ENCODE measurements at regions not wholly inside any gene's neighbourhood (a gene's known extent, or its start where the extent isn't known, plus 50 kb on each side); places are given as distances from the start of the nearest gene placed in this dataset.
"Not testable (repeated sequence)": the region's sequence is repeated elsewhere in the genome, so short reads cannot be mapped to it uniquely, and the experiment has no call there.

GRCh38 chr5:68048516-68048915 is 167.0 kb upstream of the PIK3R1 start:
- H3K27me3 Mint-ChIP-seq, result peaks cover 24 to 44% of the 10 kb centered on the region in 2 donors
- H3K4me1 Mint-ChIP-seq (ENCODE audit: low read depth in 2 of 2), result no peaks in the 10 kb centered on the region
- ATAC-seq (replicated peaks), result no peak
- no peak for DNase-seq
- H3K36me3 Mint-ChIP-seq (ENCODE audit: insufficient read depth), result no peaks in the 10 kb centered on the region
- no peak overlapping the region for H3K4me3 Mint-ChIP-seq
- H3K27ac Mint-ChIP-seq, result no peak overlapping the region
- no peaks in the 10 kb centered on the region for H3K9me3 Mint-ChIP-seq

- not testable (repeated sequence) for H3K9me3 Mint-ChIP-seq; H3K27ac Mint-ChIP-seq; H3K4me1 Mint-ChIP-seq (ENCODE audit: low read depth in 2 of 2); DNase-seq; ATAC-seq (replicated peaks); H3K36me3 Mint-ChIP-seq (ENCODE audit: insufficient read depth); H3K4me3 Mint-ChIP-seq
- H3K27me3 Mint-ChIP-seq, result peaks cover 24 to 44% of the 10 kb centered on the region in 2 donors
Observed at GRCh38 chr5:68048054-68048453, 167.5 kb upstream of the PIK3R1 start.

GRCh38 chr5:68047035-68047434 is 168.5 kb upstream of the PIK3R1 start:
- H3K4me3 Mint-ChIP-seq, result no peak overlapping the region
- DNase-seq, result no peak
- H3K27ac Mint-ChIP-seq, result no peak overlapping the region

GRCh38 chr5:68046445-68046844 is 169.1 kb upstream of the PIK3R1 start:
- H3K9me3 Mint-ChIP-seq, result no peaks in the 10 kb centered on the region
- ATAC-seq (replicated peaks) (no peak), DNase-seq (no peak)
- H3K4me1 Mint-ChIP-seq (ENCODE audit: low read depth in 2 of 2), result no peaks in the 10 kb centered on the region
- H3K27ac Mint-ChIP-seq, result no peak overlapping the region
- H3K27me3 Mint-ChIP-seq, result peaks cover 14 to 34% of the 10 kb centered on the region in 2 donors
- H3K36me3 Mint-ChIP-seq (ENCODE audit: insufficient read depth), result no peaks in the 10 kb centered on the region
- H3K4me3 Mint-ChIP-seq, result no peak overlapping the region

More at GRCh38 chr5:68047035-68047434, 168.5 kb upstream of the PIK3R1 start:
- ATAC-seq (replicated peaks), result no peak
- Mint-ChIP-seq H3K27me3 (peaks cover 20 to 40% of the 10 kb centered on the region in 2 donors), H3K4me1 (ENCODE audit: low read depth in 2 of 2) (no peaks in the 10 kb centered on the region), H3K9me3 (no peaks in the 10 kb centered on the region), H3K36me3 (ENCODE audit: insufficient read depth) (no peaks in the 10 kb centered on the region)

- no peak overlapping the region for H3K27ac Mint-ChIP-seq
- H3K27me3 Mint-ChIP-seq, result peaks cover 0 to 9% of the 10 kb centered on the region in 2 donors
- no peak for ATAC-seq (replicated peaks)
- H3K36me3 Mint-ChIP-seq (ENCODE audit: insufficient read depth), result no peaks in the 10 kb centered on the region
- H3K9me3 Mint-ChIP-seq, result no peaks in the 10 kb centered on the region
- peaks cover 2 to 5% of the 10 kb centered on the region in 2 donors for H3K4me1 Mint-ChIP-seq (ENCODE audit: low read depth in 2 of 2)
- no peak for DNase-seq
- H3K4me3 Mint-ChIP-seq, result no peak overlapping the region
Observed at GRCh38 chr5:68041293-68041692, 174.3 kb upstream of the PIK3R1 start.

- H3K27me3 Mint-ChIP-seq, result peaks cover 0 to 7% of the 10 kb centered on the region in 2 donors
- peaks cover 2 to 5% of the 10 kb centered on the region in 2 donors for H3K4me1 Mint-ChIP-seq (ENCODE audit: low read depth in 2 of 2)
- ATAC-seq (replicated peaks), result no peak
Observed at GRCh38 chr5:68037546-68037945, 178.0 kb upstream of the PIK3R1 start.

GRCh38 chr5:68033961-68034571 is 181.5 kb upstream of the PIK3R1 start:
- H3K27me3 Mint-ChIP-seq, result peaks cover 0 to 7% of the 10 kb centered on the region in 2 donors
- DNase-seq, result no peak
- no peak overlapping the region for H3K27ac Mint-ChIP-seq
- H3K4me3 Mint-ChIP-seq, result no peak overlapping the region
- H3K4me1 Mint-ChIP-seq (ENCODE audit: low read depth in 2 of 2), result peaks cover 2 to 5% of the 10 kb centered on the region in 2 donors
- H3K36me3 Mint-ChIP-seq (ENCODE audit: insufficient read depth), result no peaks in the 10 kb centered on the region
- no peaks in the 10 kb centered on the region for H3K9me3 Mint-ChIP-seq
- no peak for ATAC-seq (replicated peaks)

More at GRCh38 chr5:68037546-68037945, 178.0 kb upstream of the PIK3R1 start:
- no peaks in the 10 kb centered on the region for H3K36me3 Mint-ChIP-seq (ENCODE audit: insufficient read depth)
- H3K9me3 Mint-ChIP-seq, result no peaks in the 10 kb centered on the region
- H3K27ac Mint-ChIP-seq, result no peak overlapping the region
- no peak for DNase-seq
- H3K4me3 Mint-ChIP-seq, result peak overlapping the region in 1 of 2 donors; percentile 8

GRCh38 chr5:68033029-68033428 is 182.5 kb upstream of the PIK3R1 start:
- Mint-ChIP-seq H3K27me3 (peaks cover 0 to 7% of the 10 kb centered on the region in 2 donors), H3K9me3 (no peaks in the 10 kb centered on the region), H3K4me3 (no peak overlapping the region), H3K27ac (no peak overlapping the region), H3K36me3 (ENCODE audit: insufficient read depth) (no peaks in the 10 kb centered on the region), H3K4me1 (ENCODE audit: low read depth in 2 of 2) (peaks cover 2 to 5% of the 10 kb centered on the region in 2 donors)
- ATAC-seq (replicated peaks) (no peak), DNase-seq (no peak)

GRCh38 chr5:68032216-68032762 is 183.3 kb upstream of the PIK3R1 start:
- DNase-seq, result no peak
- H3K36me3 Mint-ChIP-seq (ENCODE audit: insufficient read depth), result no peaks in the 10 kb centered on the region
- H3K4me1 Mint-ChIP-seq (ENCODE audit: low read depth in 2 of 2), result no peaks in the 10 kb centered on the region
- H3K27ac Mint-ChIP-seq, result no peak overlapping the region
- no peak overlapping the region for H3K4me3 Mint-ChIP-seq
- no peak for ATAC-seq (replicated peaks)
- H3K9me3 Mint-ChIP-seq, result no peaks in the 10 kb centered on the region
- H3K27me3 Mint-ChIP-seq, result no peaks in the 10 kb centered on the region

- DNase-seq, result no peak
- Mint-ChIP-seq H3K27me3 (no peaks in the 10 kb centered on the region), H3K27ac (no peak overlapping the region), H3K36me3 (ENCODE audit: insufficient read depth) (no peaks in the 10 kb centered on the region), H3K4me1 (ENCODE audit: low read depth in 2 of 2) (peaks cover 0 to 3% of the 10 kb centered on the region in 2 donors), H3K9me3 (no peaks in the 10 kb centered on the region), H3K4me3 (no peak overlapping the region)
- ATAC-seq (replicated peaks), result no peak
Observed at GRCh38 chr5:68028131-68028727, 187.3 kb upstream of the PIK3R1 start.

- peaks cover 0 to 3% of the 10 kb centered on the region in 2 donors for H3K4me1 Mint-ChIP-seq (ENCODE audit: low read depth in 2 of 2)
- no peaks in the 10 kb centered on the region for H3K36me3 Mint-ChIP-seq (ENCODE audit: insufficient read depth)
- H3K9me3 Mint-ChIP-seq, result no peaks in the 10 kb centered on the region
- no peak overlapping the region for H3K27ac Mint-ChIP-seq
- H3K4me3 Mint-ChIP-seq, result no peak overlapping the region
- H3K27me3 Mint-ChIP-seq, result no peaks in the 10 kb centered on the region
- no peak for ATAC-seq (replicated peaks)
- no peak for DNase-seq
Observed at GRCh38 chr5:68027519-68027918, 188.0 kb upstream of the PIK3R1 start.

- no peak overlapping the region for H3K4me3 Mint-ChIP-seq
- no peak for DNase-seq
- H3K27ac Mint-ChIP-seq, result no peak overlapping the region
- no peaks in the 10 kb centered on the region for H3K36me3 Mint-ChIP-seq (ENCODE audit: insufficient read depth)
- no peak for ATAC-seq (replicated peaks)
- no peaks in the 10 kb centered on the region for H3K27me3 Mint-ChIP-seq
- peaks cover 0 to 3% of the 10 kb centered on the region in 2 donors for H3K4me1 Mint-ChIP-seq (ENCODE audit: low read depth in 2 of 2)
- H3K9me3 Mint-ChIP-seq, result no peaks in the 10 kb centered on the region
Observed at GRCh38 chr5:68026092-68026885, 189.3 kb upstream of the PIK3R1 start.

GRCh38 chr5:68024426-68024825 is 191.1 kb upstream of the PIK3R1 start:
- H3K27me3 Mint-ChIP-seq, result no peaks in the 10 kb centered on the region
- H3K36me3 Mint-ChIP-seq (ENCODE audit: insufficient read depth), result no peaks in the 10 kb centered on the region
- ATAC-seq (replicated peaks), result no peak
- H3K4me3 Mint-ChIP-seq, result no peak overlapping the region
- H3K4me1 Mint-ChIP-seq (ENCODE audit: low read depth in 2 of 2), result peaks cover 0 to 3% of the 10 kb centered on the region in 2 donors
- no peak overlapping the region for H3K27ac Mint-ChIP-seq
- no peak for DNase-seq
- no peaks in the 10 kb centered on the region for H3K9me3 Mint-ChIP-seq
